NB4 (cell line): ENCODE measurements at regions not wholly inside any gene's neighbourhood (a gene's known extent, or its start where the extent isn't known, plus 50 kb on each side); places are given as distances from the start of the nearest gene placed in this dataset.

Experiments used
- MAX ChIP-seq: IDR thresholded peaks from 2 replicates; pipeline ENCODE4 v1.6.1; 2011; ENCODE audit warnings: low read depth, low read length
- TF ChIP-seq, protein P1 (sequence below): IDR thresholded peaks from one replicate; pipeline ENCODE4 v1.5.1; 2012; ENCODE audit warnings: low read depth, low read length

DNA sequence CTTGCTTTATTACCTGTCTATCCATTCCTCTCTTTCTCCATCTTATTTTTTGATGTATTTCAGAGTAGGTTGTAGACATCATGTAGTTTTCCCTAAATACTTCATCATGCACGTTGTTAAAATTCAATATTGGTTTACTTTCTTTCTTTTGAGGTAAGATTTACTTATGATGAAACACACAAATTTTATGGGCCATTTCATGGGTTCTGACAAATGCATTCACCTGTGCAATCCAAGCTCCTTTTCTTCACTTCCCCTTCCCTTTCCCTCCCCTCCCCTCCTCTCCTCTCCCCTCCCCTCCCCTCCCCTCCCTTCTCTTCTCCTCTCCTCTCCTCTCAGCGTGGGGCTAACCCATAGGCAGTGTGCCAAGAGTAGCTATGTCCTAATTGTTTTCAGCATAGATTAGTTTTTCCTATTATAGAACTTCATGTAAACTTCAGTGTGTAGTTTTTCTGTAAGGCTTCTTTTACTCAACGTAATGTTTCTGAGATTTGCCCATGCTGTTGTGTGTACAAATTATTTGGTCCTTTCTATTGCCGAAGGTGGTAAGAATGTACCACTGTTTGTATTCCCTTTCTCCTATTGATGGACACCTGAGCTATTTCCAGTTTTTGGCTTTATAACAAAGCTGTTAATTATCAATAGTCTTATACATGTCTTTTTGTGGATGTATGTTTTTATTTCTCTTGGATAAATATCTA, 92.9 kb upstream of the CLINT1 start:
- TF ChIP-seq, protein P1, sequence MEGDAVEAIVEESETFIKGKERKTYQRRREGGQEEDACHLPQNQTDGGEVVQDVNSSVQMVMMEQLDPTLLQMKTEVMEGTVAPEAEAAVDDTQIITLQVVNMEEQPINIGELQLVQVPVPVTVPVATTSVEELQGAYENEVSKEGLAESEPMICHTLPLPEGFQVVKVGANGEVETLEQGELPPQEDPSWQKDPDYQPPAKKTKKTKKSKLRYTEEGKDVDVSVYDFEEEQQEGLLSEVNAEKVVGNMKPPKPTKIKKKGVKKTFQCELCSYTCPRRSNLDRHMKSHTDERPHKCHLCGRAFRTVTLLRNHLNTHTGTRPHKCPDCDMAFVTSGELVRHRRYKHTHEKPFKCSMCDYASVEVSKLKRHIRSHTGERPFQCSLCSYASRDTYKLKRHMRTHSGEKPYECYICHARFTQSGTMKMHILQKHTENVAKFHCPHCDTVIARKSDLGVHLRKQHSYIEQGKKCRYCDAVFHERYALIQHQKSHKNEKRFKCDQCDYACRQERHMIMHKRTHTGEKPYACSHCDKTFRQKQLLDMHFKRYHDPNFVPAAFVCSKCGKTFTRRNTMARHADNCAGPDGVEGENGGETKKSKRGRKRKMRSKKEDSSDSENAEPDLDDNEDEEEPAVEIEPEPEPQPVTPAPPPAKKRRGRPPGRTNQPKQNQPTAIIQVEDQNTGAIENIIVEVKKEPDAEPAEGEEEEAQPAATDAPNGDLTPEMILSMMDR, result no peak
- TF ChIP-seq MAX, result no peak
